Muscle of leg (tissue), 3 donors: ENCODE measurements at regions not wholly inside any gene's neighbourhood (a gene's known extent, or its start where the extent isn't known, plus 50 kb on each side); places are given as distances from the start of the nearest gene placed in this dataset.

Source experiments
- DNase-seq: peaks from one replicate; pipeline ENCODE4 v3.0.0; 2013
- H3K27ac ChIP-seq: one replicate; pipeline ENCODE4 v1.5.1; 2013; ENCODE audit warnings: mild to moderate bottlenecking, low read length, control low read depth
- H3K27me3 ChIP-seq: one replicate; pipeline ENCODE4 v1.6.1; 2013; ENCODE audit warnings: low read length; ENCODE audit not compliant: control insufficient read depth, insufficient read depth
- H3K36me3 ChIP-seq: one replicate; pipeline ENCODE4 v1.6.1; 2013; ENCODE audit warnings: low read length; ENCODE audit not compliant: control insufficient read depth, insufficient read depth
- H3K4me1 ChIP-seq: one replicate; pipeline ENCODE4 v1.6.1; 2013; ENCODE audit warnings: low read length; ENCODE audit not compliant: control insufficient read depth, insufficient read depth
- H3K4me3 ChIP-seq: one replicate; pipeline ENCODE4 v1.5.1; 2013; ENCODE audit warnings: low read length, control low read depth
- H3K9me3 ChIP-seq: replicated peaks from 2 replicates; pipeline ENCODE4 v1.6.1; 2013; ENCODE audit warnings: low read depth, low read length; ENCODE audit not compliant: control insufficient read depth
- WGBS: methylation state at CpG from one replicate; pipeline ENCODE4 v1.1.5; 2013; ENCODE audit warnings: missing lambda C conversion rate; ENCODE audit not compliant: insufficient coverage; 5-methylcytosine and 5-hydroxymethylcytosine counted together

GRCh38 chr6:14804001-14804784 lies 441.7 kb upstream of the JARID2 start:
- H3K4me3 ChIP-seq: no peak overlapping the region
- H3K27me3 ChIP-seq: no peaks in the 10 kb centered on the region
- H3K36me3 ChIP-seq: no peaks in the 10 kb centered on the region
- no peaks in the 10 kb centered on the region for H3K9me3 ChIP-seq
- no peak overlapping the region for H3K27ac ChIP-seq
- DNase-seq: peak; percentile 65
- H3K4me1 ChIP-seq: peaks cover 16% of the 10 kb centered on the region
- 68% methylated on average over 16 of the region's 18 CpGs for WGBS

GRCh38 chr6:14804785-14805210 lies 441.1 kb upstream of the JARID2 start:
- no peak overlapping the region for H3K27ac ChIP-seq
- peaks cover 16% of the 10 kb centered on the region for H3K4me1 ChIP-seq
- no peaks in the 10 kb centered on the region for H3K27me3 ChIP-seq
- peak; percentile 89 for DNase-seq
- WGBS: 16% methylated on average over 9 of the region's 10 CpGs
- no peaks in the 10 kb centered on the region for H3K9me3 ChIP-seq
- no peaks in the 10 kb centered on the region for H3K36me3 ChIP-seq
- H3K4me3 ChIP-seq: no peak overlapping the region

DNA sequence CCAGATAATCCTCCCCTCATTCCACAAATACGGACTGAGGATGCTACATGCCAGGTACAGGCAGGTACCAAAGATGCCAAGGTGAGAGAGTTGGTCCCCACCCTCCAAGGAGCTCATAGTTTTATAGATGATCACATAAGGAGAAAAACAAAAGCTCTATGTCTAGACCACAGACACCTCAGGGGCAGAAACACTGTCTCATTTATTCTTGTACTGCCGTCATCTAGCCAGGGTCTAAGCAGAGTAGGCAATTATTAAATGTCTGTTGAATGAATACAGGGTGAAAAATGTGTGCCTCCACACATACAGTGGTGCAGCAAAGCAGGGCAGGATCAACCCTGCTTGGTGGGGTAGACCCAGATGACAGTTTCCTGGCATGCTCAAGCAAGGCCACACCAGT lies 439.8 kb upstream of the JARID2 start:
- no peak for DNase-seq
- WGBS: no CpG with 5 or more reads among the region's 2 CpGs

GRCh38 chr6:14807130-14807529 lies 438.7 kb upstream of the JARID2 start:
- WGBS: no CpG with 5 or more reads among the region's 6 CpGs

More for the DNA sequence above, 439.8 kb upstream of the JARID2 start:
- H3K27ac ChIP-seq: no peak overlapping the region
- peaks cover 16% of the 10 kb centered on the region for H3K4me1 ChIP-seq
- H3K4me3 ChIP-seq: no peak overlapping the region
- H3K36me3 ChIP-seq: no peaks in the 10 kb centered on the region
- H3K27me3 ChIP-seq: no peaks in the 10 kb centered on the region
- H3K9me3 ChIP-seq: no peaks in the 10 kb centered on the region

DNA sequence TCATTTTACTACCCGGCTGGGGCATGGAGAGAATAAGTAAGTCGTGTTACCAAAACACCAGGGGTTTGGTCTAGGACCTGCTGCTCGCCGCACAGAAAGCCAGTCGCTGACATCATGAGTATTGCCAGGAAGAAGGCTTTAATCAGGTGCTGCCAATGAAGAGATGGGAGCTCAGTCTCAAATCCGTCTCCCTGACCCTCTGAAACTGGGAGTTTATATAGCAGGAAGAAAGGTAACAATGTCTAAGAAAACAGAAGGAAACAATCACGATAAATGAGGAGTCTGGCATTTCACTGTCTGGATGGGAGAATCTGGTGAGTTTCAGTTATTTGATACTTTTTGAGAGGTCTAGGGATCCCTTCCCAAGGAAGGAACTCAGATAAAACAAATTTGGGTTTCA lies 437.9 kb upstream of the JARID2 start:
- Histone ChIP-seq H3K4me3 (no peak overlapping the region), H3K4me1 (peaks cover 9% of the 10 kb centered on the region), H3K36me3 (no peaks in the 10 kb centered on the region), H3K9me3 (no peaks in the 10 kb centered on the region), H3K27me3 (peaks cover 2% of the 10 kb centered on the region), H3K27ac (no peak overlapping the region)
- no peak for DNase-seq
- 89% methylated on average over 7 of the region's 7 CpGs for WGBS

More at GRCh38 chr6:14807130-14807529, 438.7 kb upstream of the JARID2 start:
- Histone ChIP-seq H3K4me1 (peaks cover 16% of the 10 kb centered on the region), H3K27me3 (no peaks in the 10 kb centered on the region), H3K4me3 (no peak overlapping the region), H3K9me3 (no peaks in the 10 kb centered on the region), H3K36me3 (no peaks in the 10 kb centered on the region), H3K27ac (no peak overlapping the region)
- no peak for DNase-seq

GRCh38 chr6:14810021-14810420 lies 435.8 kb upstream of the JARID2 start:
- H3K27me3 ChIP-seq: peaks cover 2% of the 10 kb centered on the region
- no peaks in the 10 kb centered on the region for H3K9me3 ChIP-seq
- H3K27ac ChIP-seq: no peak overlapping the region
- 80% methylated on average over 2 of the region's 6 CpGs for WGBS
- H3K4me1 ChIP-seq: peaks cover 2% of the 10 kb centered on the region
- no peak overlapping the region for H3K4me3 ChIP-seq
- no peak for DNase-seq
- no peaks in the 10 kb centered on the region for H3K36me3 ChIP-seq

GRCh38 chr6:14811775-14812428 lies 434.0 kb upstream of the JARID2 start:
- no peaks in the 10 kb centered on the region for H3K36me3 ChIP-seq
- H3K9me3 ChIP-seq: no peaks in the 10 kb centered on the region
- no peak overlapping the region for H3K27ac ChIP-seq
- H3K4me1 ChIP-seq: no peaks in the 10 kb centered on the region
- peaks cover 4% of the 10 kb centered on the region for H3K27me3 ChIP-seq
- H3K4me3 ChIP-seq: no peak overlapping the region
- DNase-seq: no peak
- WGBS: 77% methylated on average over 4 of the region's 7 CpGs

DNA sequence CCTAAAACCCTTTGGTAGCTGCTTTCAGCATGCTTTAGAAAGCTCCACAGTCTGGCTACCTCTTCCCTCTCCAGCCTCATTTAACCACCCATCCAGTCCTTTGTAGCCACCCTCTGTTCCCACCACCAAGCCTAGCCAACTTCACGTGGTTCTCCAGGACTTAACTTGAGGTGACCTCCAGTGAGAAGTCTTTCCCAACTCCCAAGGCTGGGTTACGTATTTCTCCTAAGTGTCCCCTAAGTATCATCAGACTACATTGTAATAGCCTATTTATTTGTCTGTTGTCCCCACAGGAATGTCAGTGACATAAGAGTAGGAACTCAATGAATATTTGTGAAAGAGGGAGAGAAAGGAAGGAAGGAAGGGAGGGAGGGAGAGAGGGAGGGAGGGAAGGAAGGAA lies 431.9 kb upstream of the JARID2 start:
- Histone ChIP-seq H3K27me3 (peaks cover 4% of the 10 kb centered on the region), H3K27ac (no peak overlapping the region), H3K36me3 (no peaks in the 10 kb centered on the region), H3K4me3 (no peak overlapping the region), H3K4me1 (no peaks in the 10 kb centered on the region), H3K9me3 (no peaks in the 10 kb centered on the region)
- 56% methylated on average over 1 of the region's 2 CpGs for WGBS
- DNase-seq: no peak

GRCh38 chr6:14816116-14816859 lies 429.6 kb upstream of the JARID2 start:
- H3K4me3 ChIP-seq: no peak overlapping the region
- H3K27me3 ChIP-seq: peaks cover 4% of the 10 kb centered on the region
- H3K9me3 ChIP-seq: no peaks in the 10 kb centered on the region

DNA sequence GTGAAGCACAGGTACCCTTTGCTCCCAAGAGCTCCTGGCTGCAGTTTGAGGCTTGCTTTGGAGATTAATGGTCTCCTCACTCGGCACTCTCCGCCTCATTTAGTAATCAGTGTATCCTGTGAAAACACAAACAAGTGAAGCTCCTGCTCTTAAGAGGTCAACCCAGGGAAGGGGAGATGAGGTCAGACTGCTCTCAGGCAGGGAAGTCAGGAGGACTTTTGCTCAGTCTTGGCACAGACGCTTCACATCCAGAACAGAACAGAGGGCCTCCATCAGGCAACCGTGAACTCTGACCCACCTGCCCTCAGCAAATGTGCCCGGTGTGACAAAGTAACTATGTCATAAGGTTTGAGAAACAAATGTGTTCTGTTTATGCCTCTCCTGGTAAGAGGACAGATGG lies 428.8 kb upstream of the JARID2 start:
- Histone ChIP-seq H3K36me3 (no peaks in the 10 kb centered on the region), H3K9me3 (no peaks in the 10 kb centered on the region), H3K4me3 (no peak overlapping the region), H3K27ac (no peak overlapping the region), H3K27me3 (peaks cover 4% of the 10 kb centered on the region), H3K4me1 (no peaks in the 10 kb centered on the region)
- no peak for DNase-seq
- WGBS: 83% methylated on average over 2 of the region's 5 CpGs

More at GRCh38 chr6:14816116-14816859, 429.6 kb upstream of the JARID2 start:
- no peaks in the 10 kb centered on the region for H3K36me3 ChIP-seq
- DNase-seq: no peak
- H3K4me1 ChIP-seq: no peaks in the 10 kb centered on the region
- 86% methylated on average over 3 of the region's 12 CpGs for WGBS
- H3K27ac ChIP-seq: no peak overlapping the region
